PC-9 (cell line): ENCODE measurements at regions not wholly inside any gene's neighbourhood (a gene's known extent, or its start where the extent isn't known, plus 50 kb on each side); places are given as distances from the start of the nearest gene placed in this dataset.

Source experiments
- EZH2 ChIP-seq: fragments of 200-600 bp; sonication (generic); IDR thresholded peaks from 2 replicates; pipeline ENCODE4 v1.8.0; 2017; ENCODE audit warnings: antibody characterized with exemption, low read depth
- TF ChIP-seq, protein P1 (sequence below): fragments of 200-600 bp; sonication (generic); conservative IDR thresholded peaks from 2 replicates; pipeline ENCODE4 v1.6.1; 2017; ENCODE audit warnings: mixed run types, antibody characterized with exemption, mild to moderate bottlenecking, moderate library complexity

DNA sequence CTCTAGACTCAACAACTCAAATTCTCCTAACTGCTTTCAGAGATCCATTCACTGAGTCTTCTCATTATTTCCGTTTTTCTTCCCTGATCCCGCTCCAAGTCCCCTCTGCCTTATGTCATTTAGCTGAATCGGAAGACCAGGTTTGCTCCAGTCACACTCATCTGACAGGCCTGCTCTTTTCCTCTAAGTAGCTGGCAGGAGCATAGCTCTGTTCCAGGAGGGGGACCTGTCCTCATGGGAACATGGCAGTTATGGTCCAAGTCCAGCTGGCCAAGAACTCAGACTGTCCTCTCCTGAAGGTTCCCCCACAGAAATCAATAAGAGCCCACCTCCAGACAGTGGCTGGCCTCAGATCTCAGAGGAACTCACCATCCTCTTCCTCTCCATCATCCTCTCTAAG is 130.9 kb upstream of the SERP2 start:
- TF ChIP-seq, protein P1, sequence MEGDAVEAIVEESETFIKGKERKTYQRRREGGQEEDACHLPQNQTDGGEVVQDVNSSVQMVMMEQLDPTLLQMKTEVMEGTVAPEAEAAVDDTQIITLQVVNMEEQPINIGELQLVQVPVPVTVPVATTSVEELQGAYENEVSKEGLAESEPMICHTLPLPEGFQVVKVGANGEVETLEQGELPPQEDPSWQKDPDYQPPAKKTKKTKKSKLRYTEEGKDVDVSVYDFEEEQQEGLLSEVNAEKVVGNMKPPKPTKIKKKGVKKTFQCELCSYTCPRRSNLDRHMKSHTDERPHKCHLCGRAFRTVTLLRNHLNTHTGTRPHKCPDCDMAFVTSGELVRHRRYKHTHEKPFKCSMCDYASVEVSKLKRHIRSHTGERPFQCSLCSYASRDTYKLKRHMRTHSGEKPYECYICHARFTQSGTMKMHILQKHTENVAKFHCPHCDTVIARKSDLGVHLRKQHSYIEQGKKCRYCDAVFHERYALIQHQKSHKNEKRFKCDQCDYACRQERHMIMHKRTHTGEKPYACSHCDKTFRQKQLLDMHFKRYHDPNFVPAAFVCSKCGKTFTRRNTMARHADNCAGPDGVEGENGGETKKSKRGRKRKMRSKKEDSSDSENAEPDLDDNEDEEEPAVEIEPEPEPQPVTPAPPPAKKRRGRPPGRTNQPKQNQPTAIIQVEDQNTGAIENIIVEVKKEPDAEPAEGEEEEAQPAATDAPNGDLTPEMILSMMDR = no peak
- TF ChIP-seq EZH2 = no peak
